Thoracic aorta (tissue), 2 donors: ENCODE measurements at regions not wholly inside any gene's neighbourhood (a gene's known extent, or its start where the extent isn't known, plus 50 kb on each side); places are given as distances from the start of the nearest gene placed in this dataset.

Experiments used
- ATAC-seq: fragments of 150-250 bp; one replicate; pipeline ENCODE4 v1.8.0; 2017; ENCODE audit warnings: low read depth; ENCODE audit not compliant: insufficient number of reproducible peaks, low FRiP score
- DNase-seq: peaks from one replicate; pipeline ENCODE4 v3.0.0-alpha.2; 2020; ENCODE audit warnings: low spot score
- H3K27ac ChIP-seq, 2 donors: fragments of 200-600 bp; sonication (generic); 1 replicate in 1 of 2; 2 replicates in 1 of 2; pipeline ENCODE4 v1.5.1; 2016; ENCODE audit warnings: mild to moderate bottlenecking in 2 of 2, moderate library complexity in 2 of 2
- H3K27me3 ChIP-seq: fragments of 200-600 bp; sonication (generic); replicated peaks from 2 replicates; pipeline ENCODE4 v1.6.0; 2016; ENCODE audit warnings: mild to moderate bottlenecking; ENCODE audit not compliant: insufficient read depth
- H3K36me3 ChIP-seq: fragments of 200-600 bp; sonication (generic); one replicate; pipeline ENCODE4 v1.5.1; 2016
- H3K4me1 ChIP-seq, 2 donors: fragments of 200-600 bp; sonication (generic); 1 replicate in 1 of 2; 2 replicates in 1 of 2; pipeline versions ENCODE4 v1.5.1 to v1.6.0; 2016; ENCODE audit warnings: low read depth in 2 of 2, mild to moderate bottlenecking in 1 of 2; ENCODE audit not compliant: control insufficient read depth in 1 of 2
- H3K4me3 ChIP-seq: fragments of 200-600 bp; sonication (generic); 2 replicates; pipeline ENCODE4 v1.5.1; 2016; ENCODE audit warnings: mild to moderate bottlenecking
- H3K9me3 ChIP-seq: fragments of 200-600 bp; sonication (generic); 2 replicates; pipeline ENCODE4 v1.5.1; 2016
- CTCF ChIP-seq: fragments of 200-600 bp; sonication (generic); IDR thresholded peaks from one replicate; pipeline ENCODE4 v1.5.1; 2019; ENCODE audit warnings: antibody characterized with exemption

GRCh38 chr7:12751764-12752163, 64.3 kb downstream of the ARL4A start:
- no peaks in the 10 kb centered on the region for H3K36me3 ChIP-seq

DNA sequence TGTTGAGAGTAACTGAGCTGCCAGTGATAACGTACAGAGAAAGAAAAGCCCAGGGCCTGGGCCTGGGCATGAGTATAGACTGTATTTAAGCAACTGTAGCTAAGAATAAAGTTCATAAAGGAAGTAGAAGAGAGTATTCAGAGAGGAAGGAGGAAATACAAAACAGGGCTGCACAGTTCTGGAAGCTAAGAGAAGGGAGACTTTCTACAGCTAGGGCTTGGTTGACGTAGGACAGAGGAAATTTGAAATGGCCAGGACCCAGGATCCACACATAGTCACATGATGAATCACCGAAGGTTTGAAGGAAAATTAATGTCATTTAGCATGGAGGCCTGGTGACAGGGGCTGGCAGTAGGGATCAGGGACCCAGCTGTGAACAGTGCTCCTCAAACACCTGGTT, 66.7 kb downstream of the ARL4A start:
- Histone ChIP-seq H3K4me3 (no peak overlapping the region), H3K36me3 (no peaks in the 10 kb centered on the region), H3K4me1 (peaks cover 0 to 4% of the 10 kb centered on the region in 2 donors), H3K27me3 (no peaks in the 10 kb centered on the region), H3K27ac (peak overlapping the region in 1 of 2 donors; percentile 49), H3K9me3 (no peaks in the 10 kb centered on the region)
- no peak for TF ChIP-seq CTCF
- DNase-seq (no peak), ATAC-seq (peak; percentile 65)

More at GRCh38 chr7:12751764-12752163, 64.3 kb downstream of the ARL4A start:
- no peak overlapping the region for H3K27ac ChIP-seq
- ATAC-seq (no peak), DNase-seq (no peak)
- no peaks in the 10 kb centered on the region for H3K27me3 ChIP-seq
- no peak overlapping the region for H3K4me3 ChIP-seq
- no peak for TF ChIP-seq CTCF
- H3K9me3 ChIP-seq, result no peaks in the 10 kb centered on the region
- H3K4me1 ChIP-seq, result peaks cover 0 to 4% of the 10 kb centered on the region in 2 donors

- Histone ChIP-seq H3K4me1 (peaks cover 0 to 4% of the 10 kb centered on the region in 2 donors), H3K36me3 (no peaks in the 10 kb centered on the region), H3K27me3 (no peaks in the 10 kb centered on the region), H3K9me3 (no peaks in the 10 kb centered on the region), H3K27ac (no peak overlapping the region), H3K4me3 (no peak overlapping the region)
- ATAC-seq (no peak), DNase-seq (no peak)
- TF ChIP-seq CTCF, result no peak
Observed at GRCh38 chr7:12756821-12757220, 69.4 kb downstream of the ARL4A start.

- no peaks in the 10 kb centered on the region for H3K36me3 ChIP-seq
- H3K4me1 ChIP-seq, result peaks cover 0 to 4% of the 10 kb centered on the region in 2 donors
- no peak for DNase-seq
- TF ChIP-seq CTCF, result no peak
- no peak for ATAC-seq
- no peaks in the 10 kb centered on the region for H3K9me3 ChIP-seq
- H3K27ac ChIP-seq, result no peak overlapping the region
- H3K27me3 ChIP-seq, result no peaks in the 10 kb centered on the region
- H3K4me3 ChIP-seq, result no peak overlapping the region
Observed at GRCh38 chr7:12757443-12757842, 70.0 kb downstream of the ARL4A start.

DNA sequence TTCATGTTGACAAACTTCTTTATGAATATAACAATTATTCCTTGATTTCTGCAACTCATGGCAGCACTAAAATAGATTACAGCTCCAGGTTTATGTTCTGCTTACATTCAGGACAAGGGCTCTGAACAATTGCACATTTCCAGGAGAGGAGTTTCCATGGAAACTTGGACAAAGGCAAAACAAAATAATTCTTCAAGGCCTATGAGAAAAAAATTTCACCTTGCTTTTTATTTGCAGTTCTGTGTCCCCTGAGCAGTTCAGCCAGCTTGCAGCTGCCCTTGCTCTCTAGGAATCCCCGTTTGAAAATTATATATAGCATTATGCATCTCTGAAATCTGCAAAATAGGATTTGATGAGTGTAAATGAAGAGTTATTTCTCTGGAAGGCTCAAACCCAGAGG, 71.7 kb downstream of the ARL4A start:
- ATAC-seq (no peak), DNase-seq (no peak)
- Histone ChIP-seq H3K4me1 (peaks cover 0 to 3% of the 10 kb centered on the region in 2 donors), H3K9me3 (no peaks in the 10 kb centered on the region), H3K4me3 (no peak overlapping the region), H3K27ac (no peak overlapping the region), H3K36me3 (no peaks in the 10 kb centered on the region), H3K27me3 (no peaks in the 10 kb centered on the region)
- no peak for TF ChIP-seq CTCF
